ENCODE measurements at regions not wholly inside any gene's neighbourhood (a gene's known extent, or its start where the extent isn't known, plus 50 kb on each side); places are given as distances from the start of the nearest gene placed in this dataset.

DNA sequence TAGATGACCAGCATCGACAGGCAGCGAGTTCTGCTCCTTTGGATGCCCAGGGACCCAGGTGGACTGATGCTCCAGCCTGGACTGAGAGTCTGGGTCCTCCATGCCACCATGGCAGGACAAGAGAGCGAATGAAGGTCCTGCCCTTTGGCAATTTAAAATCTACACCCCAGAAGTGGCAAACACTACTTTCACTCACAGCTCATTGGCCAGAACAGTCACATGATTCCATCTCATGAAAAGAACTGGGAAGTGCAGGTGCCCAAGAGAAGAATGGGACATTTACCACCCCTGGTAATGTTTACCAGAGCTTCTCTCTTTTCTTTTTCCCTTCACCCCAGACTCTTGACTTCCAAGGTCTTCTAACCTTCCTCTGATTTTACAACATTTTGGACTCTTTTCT is 87.8 kb upstream of the SLCO3A1 start:
- TF ChIP-seq, protein P1, sequence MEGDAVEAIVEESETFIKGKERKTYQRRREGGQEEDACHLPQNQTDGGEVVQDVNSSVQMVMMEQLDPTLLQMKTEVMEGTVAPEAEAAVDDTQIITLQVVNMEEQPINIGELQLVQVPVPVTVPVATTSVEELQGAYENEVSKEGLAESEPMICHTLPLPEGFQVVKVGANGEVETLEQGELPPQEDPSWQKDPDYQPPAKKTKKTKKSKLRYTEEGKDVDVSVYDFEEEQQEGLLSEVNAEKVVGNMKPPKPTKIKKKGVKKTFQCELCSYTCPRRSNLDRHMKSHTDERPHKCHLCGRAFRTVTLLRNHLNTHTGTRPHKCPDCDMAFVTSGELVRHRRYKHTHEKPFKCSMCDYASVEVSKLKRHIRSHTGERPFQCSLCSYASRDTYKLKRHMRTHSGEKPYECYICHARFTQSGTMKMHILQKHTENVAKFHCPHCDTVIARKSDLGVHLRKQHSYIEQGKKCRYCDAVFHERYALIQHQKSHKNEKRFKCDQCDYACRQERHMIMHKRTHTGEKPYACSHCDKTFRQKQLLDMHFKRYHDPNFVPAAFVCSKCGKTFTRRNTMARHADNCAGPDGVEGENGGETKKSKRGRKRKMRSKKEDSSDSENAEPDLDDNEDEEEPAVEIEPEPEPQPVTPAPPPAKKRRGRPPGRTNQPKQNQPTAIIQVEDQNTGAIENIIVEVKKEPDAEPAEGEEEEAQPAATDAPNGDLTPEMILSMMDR (IDR thresholded peaks at IDR 0.05): no peak
- TF ChIP-seq POLR2AphosphoS5 (IDR thresholded peaks at IDR 0.05; ENCODE audit: insufficient read depth in 1 of 2, low read depth in 1 of 2): no peak
